CD4-positive, alpha-beta T cell treated with Interleukin-1 beta for 1 hour (primary cell): ENCODE measurements at regions not wholly inside any gene's neighbourhood (a gene's known extent, or its start where the extent isn't known, plus 50 kb on each side); places are given as distances from the start of the nearest gene placed in this dataset.
"Not testable (repeated sequence)": the region's sequence is repeated elsewhere in the genome, so short reads cannot be mapped to it uniquely, and the experiment has no call there.

ENCODE experiments used
- DNase-seq, 2 donors: peaks; one replicate each; pipeline ENCODE4 v3.0.0-alpha.2; 2020 to 2022

- DNase-seq: not testable (repeated sequence)
Observed at GRCh38 chr3:125918024-125918423, 51.0 kb upstream of the ROPN1B start.

- not testable (repeated sequence) for DNase-seq
Observed at GRCh38 chr3:125918451-125918850, 50.5 kb upstream of the ROPN1B start.

DNA sequence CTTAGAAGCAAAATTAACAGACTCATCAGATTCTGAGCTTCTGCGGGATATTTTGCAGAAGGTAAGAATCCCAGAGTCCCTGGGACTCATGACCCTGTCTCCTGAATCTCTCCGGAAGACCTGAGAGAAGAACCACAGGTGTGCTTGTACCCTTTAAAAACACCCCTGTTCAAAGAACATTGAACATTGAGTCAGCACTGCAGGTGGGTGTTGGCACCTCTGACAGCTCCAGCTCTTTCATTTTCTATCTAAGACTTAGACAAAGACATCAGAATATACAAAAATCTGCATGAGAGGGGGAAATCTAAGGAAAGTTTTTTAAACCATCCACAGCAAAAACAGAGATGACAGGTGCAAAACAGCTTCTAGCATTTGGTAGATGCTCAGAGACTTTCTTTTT lies 50.1 kb upstream of the ROPN1B start:
- DNase-seq: not testable (repeated sequence)
